ENCODE measurements at regions not wholly inside any gene's neighbourhood (a gene's known extent, or its start where the extent isn't known, plus 50 kb on each side); places are given as distances from the start of the nearest gene placed in this dataset.
A peak's percentile ranks its signal among the peaks of the same experiment; 100 is the strongest.

GRCh38 chr12:100675432-100675831, 101.9 kb downstream of the GAS2L3 start:
- DNase-seq, result peak in 26 of 56 donors; percentile 0 to 76 (median 12)

- DNase-seq, result no peak
These were observed 107.6 kb downstream of the GAS2L3 start for GRCh38 chr12:100681074-100681473.

GRCh38 chr12:100682178-100682577, 108.7 kb downstream of the GAS2L3 start:
- DNase-seq, result no peak

- DNase-seq, result no peak
These were observed 106.9 kb upstream of the ANO4 start for GRCh38 chr12:100687686-100688085.

GRCh38 chr12:100688451-100688864, 106.1 kb upstream of the ANO4 start:
- DNase-seq, result peak in 2 of 56 donors; percentile 4 to 13

- DNase-seq, result no peak
These were observed 102.1 kb upstream of the ANO4 start for GRCh38 chr12:100692502-100692901.

GRCh38 chr12:100698518-100698917, 96.1 kb upstream of the ANO4 start:
- no peak for DNase-seq

- DNase-seq, result no peak
These were observed 95.4 kb upstream of the ANO4 start for GRCh38 chr12:100699209-100699608.

- no peak for DNase-seq
These were observed 91.2 kb upstream of the ANO4 start for GRCh38 chr12:100703337-100703736.

GRCh38 chr12:100703868-100704267, 90.7 kb upstream of the ANO4 start:
- no peak for DNase-seq

GRCh38 chr12:100706033-100706432, 88.5 kb upstream of the ANO4 start:
- no peak for DNase-seq

GRCh38 chr12:100708591-100708990, 86.0 kb upstream of the ANO4 start:
- no peak for DNase-seq

- no peak for DNase-seq
These were observed 78.3 kb upstream of the ANO4 start for GRCh38 chr12:100715976-100716944.

- DNase-seq, result no peak
These were observed 77.4 kb upstream of the ANO4 start for GRCh38 chr12:100716945-100717732.

- no peak for DNase-seq
These were observed 76.9 kb upstream of the ANO4 start for GRCh38 chr12:100717733-100718067.

GRCh38 chr12:100718187-100718586, 76.4 kb upstream of the ANO4 start:
- DNase-seq, result no peak

- DNase-seq, result no peak
These were observed 74.4 kb upstream of the ANO4 start for GRCh38 chr12:100720016-100720654.

- no peak for DNase-seq
These were observed 73.4 kb upstream of the ANO4 start for GRCh38 chr12:100721169-100721568.

- DNase-seq, result no peak
These were observed 70.5 kb upstream of the ANO4 start for GRCh38 chr12:100724071-100724470.

GRCh38 chr12:100733817-100734593, 60.6 kb upstream of the ANO4 start:
- DNase-seq, result peak in 2 of 56 donors; percentile 3 to 5

GRCh38 chr12:100737168-100737567, 57.4 kb upstream of the ANO4 start:
- no peak for DNase-seq
